NCI-H82 (cell line): ENCODE measurements at regions not wholly inside any gene's neighbourhood (a gene's known extent, or its start where the extent isn't known, plus 50 kb on each side); places are given as distances from the start of the nearest gene placed in this dataset.

ENCODE experiments used
- DNase-seq: peaks from one replicate; lab custom pipeline; 2025; lab: John Stamatoyannopoulos, UW

DNA sequence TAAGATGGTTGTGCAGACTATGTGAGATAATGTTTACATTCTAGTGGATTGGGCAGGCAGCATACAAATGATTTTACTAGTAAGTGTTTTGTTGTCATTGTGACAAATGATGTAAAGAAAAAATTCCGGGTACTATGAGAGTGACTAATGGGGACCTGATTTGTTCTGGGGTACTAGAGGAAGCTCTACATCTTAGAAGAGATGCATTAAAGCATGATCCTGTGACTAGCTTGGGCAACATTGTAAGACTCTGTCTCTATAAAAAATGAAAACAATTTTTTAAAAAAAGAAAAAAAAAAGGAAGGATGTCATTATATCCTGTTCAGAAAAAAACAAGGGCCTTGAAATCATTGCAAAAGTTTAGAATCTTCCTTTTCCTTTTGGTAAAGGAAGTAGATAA lies 58.1 kb upstream of the MYRIP start:
- DNase-seq, result no peak

DNA sequence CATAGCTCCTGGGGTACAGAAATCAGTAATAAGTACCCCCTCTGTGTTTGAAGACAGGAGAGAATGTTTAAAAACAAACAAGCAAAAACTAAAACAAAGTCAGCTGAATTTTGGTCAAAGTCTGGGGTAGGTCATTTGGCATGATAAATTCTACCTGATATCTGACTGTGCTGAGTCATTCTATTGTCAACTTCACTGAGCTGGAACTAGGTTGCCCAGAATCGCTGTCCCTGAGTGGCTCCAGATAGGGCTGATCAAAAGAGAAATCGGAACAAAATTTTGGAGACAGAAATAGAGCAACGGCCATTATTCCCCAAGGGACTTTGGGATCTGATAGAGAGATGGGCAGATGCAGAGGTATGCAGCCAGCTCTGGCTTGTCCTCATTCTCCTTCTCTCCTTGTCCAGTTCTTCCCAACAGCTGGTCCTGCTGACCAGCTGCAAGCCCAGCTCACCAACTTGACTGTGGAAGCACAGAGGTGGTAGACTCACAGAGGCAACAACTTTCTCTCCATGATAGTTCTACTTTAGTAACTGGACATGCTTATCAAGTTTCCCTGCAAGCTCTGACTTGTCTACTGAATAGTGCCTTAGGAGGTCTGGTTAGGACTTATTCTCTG lies 57.3 kb upstream of the MYRIP start:
- no peak for DNase-seq

DNA sequence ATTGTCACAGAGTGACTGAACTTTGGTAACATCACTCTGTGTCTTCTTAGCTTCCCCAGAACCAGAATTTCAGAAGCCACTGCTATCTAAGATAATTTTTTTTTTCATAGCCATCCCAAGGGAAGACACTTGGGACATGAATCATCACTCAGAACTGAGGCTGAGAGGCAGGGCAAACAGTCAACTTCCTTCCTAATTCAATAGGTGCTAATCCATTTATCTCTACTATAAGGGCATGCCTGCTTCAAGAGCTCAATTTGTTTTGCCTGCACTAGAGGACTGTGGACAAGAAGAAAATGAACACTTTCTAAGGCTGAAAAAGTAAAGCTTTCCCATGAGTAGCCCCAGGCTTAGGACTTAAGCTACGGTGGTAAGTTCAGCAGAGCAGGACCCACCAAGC lies 56.7 kb upstream of the MYRIP start:
- no peak for DNase-seq

GRCh38 chr3:39753391-39753790 lies 56.0 kb upstream of the MYRIP start:
- DNase-seq, result no peak

DNA sequence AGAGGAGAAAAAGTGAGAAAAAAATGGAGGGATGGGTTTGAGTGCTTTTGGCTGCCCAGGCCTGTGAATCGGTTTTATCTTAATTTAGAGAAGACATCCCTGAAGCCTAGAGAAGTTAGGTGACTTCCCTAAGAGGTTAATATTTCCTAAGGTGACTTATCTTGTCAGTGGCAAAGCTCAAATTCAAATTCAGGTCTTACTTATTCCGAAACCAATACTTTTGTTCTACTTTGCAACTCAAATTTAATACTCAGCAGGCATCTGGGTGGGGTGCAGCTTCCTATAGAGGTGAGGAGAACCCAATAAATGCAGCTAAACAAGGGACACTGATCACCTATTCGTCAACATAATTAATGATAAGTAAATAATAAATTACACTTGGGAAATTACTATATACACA lies 54.9 kb upstream of the MYRIP start:
- DNase-seq, result no peak

GRCh38 chr3:39755100-39755499 lies 54.3 kb upstream of the MYRIP start:
- DNase-seq, result no peak

- DNase-seq, result no peak
Observed at GRCh38 chr3:39757307-39757706, 52.1 kb upstream of the MYRIP start.
